Liver (tissue), 8 donors: ENCODE measurements at regions not wholly inside any gene's neighbourhood (a gene's known extent, or its start where the extent isn't known, plus 50 kb on each side); places are given as distances from the start of the nearest gene placed in this dataset.

Source experiments
- DNase-seq: peaks from one replicate; pipeline ENCODE4 v3.0.0-alpha.2; 2017; ENCODE audit warnings: low spot score
- H3K27ac ChIP-seq, 2 donors: one replicate each; pipeline ENCODE4 v1.7.0; 2013; ENCODE audit warnings: inconsistent platforms in 2 of 2, low read length in 2 of 2, control low read depth in 1 of 2, low read depth in 1 of 2, mild to moderate bottlenecking in 1 of 2
- H3K27me3 ChIP-seq, 4 donors: one replicate each; pipeline versions ENCODE4 v1.6.1 to v1.7.0; 2013; ENCODE audit warnings: low read length in 3 of 4, inconsistent platforms in 1 of 4, mild to moderate bottlenecking in 1 of 4, moderate library complexity in 1 of 4; ENCODE audit not compliant: control insufficient read depth in 4 of 4, insufficient read depth in 4 of 4
- H3K36me3 ChIP-seq, 4 donors: one replicate each; pipeline versions ENCODE4 v1.6.1 to v1.7.0; 2013; ENCODE audit warnings: low read length in 3 of 4, mild to moderate bottlenecking in 3 of 4, low read depth in 1 of 4, moderate library complexity in 1 of 4; ENCODE audit not compliant: control insufficient read depth in 4 of 4, insufficient read depth in 3 of 4
- H3K4me1 ChIP-seq, 4 donors: one replicate each; pipeline versions ENCODE4 v1.6.1 to v1.7.0; 2013; ENCODE audit warnings: low read length in 3 of 4, mild to moderate bottlenecking in 3 of 4, moderate library complexity in 1 of 4; ENCODE audit not compliant: control insufficient read depth in 4 of 4, insufficient read depth in 4 of 4
- H3K4me3 ChIP-seq, 3 donors: one replicate each; pipeline versions ENCODE4 v1.6.1 to v1.7.0; 2013; ENCODE audit warnings: low read length in 3 of 3, control low read depth in 1 of 3, low read depth in 1 of 3, mild to moderate bottlenecking in 1 of 3
- H3K9ac ChIP-seq, 2 donors: one replicate each; pipeline ENCODE4 v1.7.0; 2013; ENCODE audit warnings: low read length in 2 of 2, mild to moderate bottlenecking in 2 of 2, moderate library complexity in 2 of 2, control low read depth in 1 of 2, low read depth in 1 of 2
- H3K9me3 ChIP-seq, 4 donors: one replicate each; pipeline versions ENCODE4 v1.6.1 to v1.7.0; 2013; ENCODE audit warnings: low read length in 3 of 4; ENCODE audit not compliant: control insufficient read depth in 4 of 4
- FOXA1 ChIP-seq: IDR thresholded peaks from 2 replicates; pipeline ENCODE4 v1.6.1; 2016; ENCODE audit warnings: antibody characterized with exemption
- FOXA2 ChIP-seq: IDR thresholded peaks from 2 replicates; pipeline ENCODE4 v1.6.1; 2016; ENCODE audit warnings: antibody characterized with exemption
- GABPA ChIP-seq, 2 donors: IDR thresholded peaks in 1 of 2; conservative IDR thresholded peaks in 1 of 2; 2 replicates each; pipeline ENCODE4 v1.6.1; 2016; ENCODE audit warnings: antibody characterized with exemption in 2 of 2, mild to moderate bottlenecking in 1 of 2, moderate library complexity in 1 of 2
- HNF4A ChIP-seq, 2 donors: conservative IDR thresholded peaks; 2 replicates each; pipeline ENCODE4 v1.6.1; 2016; ENCODE audit warnings: antibody characterized with exemption in 2 of 2, mild to moderate bottlenecking in 2 of 2
- HNF4G ChIP-seq: IDR thresholded peaks from 2 replicates; pipeline ENCODE4 v1.6.1; 2016; ENCODE audit warnings: antibody characterized with exemption
- JUND ChIP-seq, 2 donors: IDR thresholded peaks; 2 replicates each; pipeline ENCODE4 v1.6.1; 2016; ENCODE audit warnings: antibody characterized with exemption in 2 of 2
- NR2F2 ChIP-seq: IDR thresholded peaks from 2 replicates; pipeline ENCODE4 v1.6.1; 2016; ENCODE audit warnings: antibody characterized with exemption
- RAD21 ChIP-seq, 2 donors: IDR thresholded peaks; 2 replicates each; pipeline ENCODE4 v1.6.1; 2016; ENCODE audit warnings: antibody characterized with exemption in 2 of 2, mild to moderate bottlenecking in 2 of 2
- RXRA ChIP-seq, 2 donors: IDR thresholded peaks; 2 replicates each; pipeline ENCODE4 v1.6.1; 2017 to 2018; ENCODE audit warnings: antibody characterized with exemption in 2 of 2, mild to moderate bottlenecking in 1 of 2
- TAF1 ChIP-seq: conservative IDR thresholded peaks from 2 replicates; pipeline ENCODE4 v1.6.1; 2016; ENCODE audit warnings: antibody characterized with exemption, mild to moderate bottlenecking
- YY1 ChIP-seq: IDR thresholded peaks from 2 replicates; pipeline ENCODE4 v1.6.1; 2016; ENCODE audit warnings: antibody characterized with exemption, mild to moderate bottlenecking
- whole genome bisulfite sequencing: extraction: QIAGEN DNeasy Blood & Tissue Kit; methylation state at CpG from one replicate; pipeline ENCODE4 v1.1.7; 2013; 5-methylcytosine and 5-hydroxymethylcytosine counted together
- TF ChIP-seq, protein P1 (sequence below): fragments of 150-350 bp; IDR thresholded peaks from 2 replicates; pipeline ENCODE4 v1.5.1; 2017; ENCODE audit warnings: improper control_type of control experiment, low read depth, low read length; ENCODE audit not compliant: missing input control
- TF ChIP-seq, protein P2 (sequence below): IDR thresholded peaks from 2 replicates; pipeline ENCODE4 v1.6.1; 2016; ENCODE audit warnings: antibody characterized with exemption
- TF ChIP-seq, protein P3 (sequence below): IDR thresholded peaks from 2 replicates; pipeline ENCODE4 v1.6.1; 2016; ENCODE audit warnings: antibody characterized with exemption, mild to moderate bottlenecking
- TF ChIP-seq, protein P4 (sequence below): IDR thresholded peaks from 2 replicates; pipeline ENCODE4 v1.6.1; 2016; ENCODE audit warnings: antibody characterized with exemption
- donor health status: healthy.
- donor health status: healthy.
- donor health status: healthy.
- donor health status: healthy.
- donor health status: healthy.

DNA sequence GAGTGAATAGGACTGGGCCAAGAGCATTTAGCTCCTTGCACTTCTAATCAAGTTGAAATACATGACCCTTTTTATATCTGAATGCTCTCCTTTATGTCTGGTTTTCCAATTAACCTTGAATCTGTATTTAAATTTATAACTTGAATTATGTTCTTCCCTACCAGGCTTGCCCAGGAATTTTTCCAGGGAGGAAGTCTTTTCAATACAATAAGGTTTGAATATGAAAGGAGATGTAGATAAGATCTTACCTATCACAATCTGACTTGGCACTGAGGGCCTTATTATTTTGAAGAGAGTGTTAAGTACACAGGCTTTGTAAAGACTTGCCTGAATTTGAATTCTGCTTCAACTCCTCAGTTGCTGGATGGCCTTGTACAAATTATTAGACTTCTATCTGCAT, 555.7 kb downstream of the PCDH7 start:
- H3K4me1 ChIP-seq = no peaks in the 10 kb centered on the region
- no peaks in the 10 kb centered on the region for H3K9me3 ChIP-seq
- H3K27ac ChIP-seq = no peak overlapping the region
- no peaks in the 10 kb centered on the region for H3K27me3 ChIP-seq
- no peak overlapping the region for H3K4me3 ChIP-seq
- no peak overlapping the region for H3K9ac ChIP-seq
- TF ChIP-seq NR2F2 (no peak), FOXA1 (no peak), YY1 (no peak), HNF4G (no peak), RAD21 (IDR thresholded peaks at IDR 0.05) (no peak), JUND (IDR thresholded peaks at IDR 0.05) (no peak), RXRA (IDR thresholded peaks at IDR 0.05) (no peak), FOXA2 (no peak), GABPA (IDR thresholded peaks at IDR 0.05 in 1 of 2, conservative IDR thresholded peaks at IDR 0.05 in 1 of 2) (no peak), TAF1 (no peak)
- TF ChIP-seq, protein P1, sequence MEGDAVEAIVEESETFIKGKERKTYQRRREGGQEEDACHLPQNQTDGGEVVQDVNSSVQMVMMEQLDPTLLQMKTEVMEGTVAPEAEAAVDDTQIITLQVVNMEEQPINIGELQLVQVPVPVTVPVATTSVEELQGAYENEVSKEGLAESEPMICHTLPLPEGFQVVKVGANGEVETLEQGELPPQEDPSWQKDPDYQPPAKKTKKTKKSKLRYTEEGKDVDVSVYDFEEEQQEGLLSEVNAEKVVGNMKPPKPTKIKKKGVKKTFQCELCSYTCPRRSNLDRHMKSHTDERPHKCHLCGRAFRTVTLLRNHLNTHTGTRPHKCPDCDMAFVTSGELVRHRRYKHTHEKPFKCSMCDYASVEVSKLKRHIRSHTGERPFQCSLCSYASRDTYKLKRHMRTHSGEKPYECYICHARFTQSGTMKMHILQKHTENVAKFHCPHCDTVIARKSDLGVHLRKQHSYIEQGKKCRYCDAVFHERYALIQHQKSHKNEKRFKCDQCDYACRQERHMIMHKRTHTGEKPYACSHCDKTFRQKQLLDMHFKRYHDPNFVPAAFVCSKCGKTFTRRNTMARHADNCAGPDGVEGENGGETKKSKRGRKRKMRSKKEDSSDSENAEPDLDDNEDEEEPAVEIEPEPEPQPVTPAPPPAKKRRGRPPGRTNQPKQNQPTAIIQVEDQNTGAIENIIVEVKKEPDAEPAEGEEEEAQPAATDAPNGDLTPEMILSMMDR = no peak
- no peaks in the 10 kb centered on the region for H3K36me3 ChIP-seq
- no peak for DNase-seq

DNA sequence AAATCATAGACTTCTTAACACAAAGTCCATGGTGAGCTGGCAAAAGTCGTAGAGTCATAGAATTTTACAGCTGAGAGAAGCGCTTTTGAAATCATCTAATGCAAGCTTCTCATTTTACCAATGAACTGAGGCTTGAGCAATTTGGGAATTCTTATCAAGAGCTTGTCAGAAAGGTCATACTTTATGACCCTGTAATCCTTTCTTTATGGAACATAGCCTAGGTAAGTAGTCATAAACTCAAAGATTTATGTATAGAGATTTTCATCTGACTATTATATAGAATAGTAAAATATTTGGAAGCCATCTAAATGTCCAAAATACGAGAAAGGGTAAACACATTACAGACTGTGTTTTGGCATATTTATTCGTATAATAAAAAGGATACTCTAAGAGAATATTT, 563.5 kb downstream of the PCDH7 start:
- no peak for DNase-seq
- H3K9ac ChIP-seq = no peak overlapping the region
- H3K36me3 ChIP-seq = no peaks in the 10 kb centered on the region
- no peak overlapping the region for H3K4me3 ChIP-seq
- 59% methylated on average over 4 of the region's 4 CpGs for WGBS
- H3K9me3 ChIP-seq = peaks cover 0 to 3% (median 0%) of the 10 kb centered on the region in 4 donors
- no peaks in the 10 kb centered on the region for H3K4me1 ChIP-seq
- no peaks in the 10 kb centered on the region for H3K27me3 ChIP-seq
- TF ChIP-seq, protein P2, sequence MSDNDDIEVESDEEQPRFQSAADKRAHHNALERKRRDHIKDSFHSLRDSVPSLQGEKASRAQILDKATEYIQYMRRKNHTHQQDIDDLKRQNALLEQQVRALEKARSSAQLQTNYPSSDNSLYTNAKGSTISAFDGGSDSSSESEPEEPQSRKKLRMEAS = no peak
- H3K27ac ChIP-seq = no peak overlapping the region

DNA sequence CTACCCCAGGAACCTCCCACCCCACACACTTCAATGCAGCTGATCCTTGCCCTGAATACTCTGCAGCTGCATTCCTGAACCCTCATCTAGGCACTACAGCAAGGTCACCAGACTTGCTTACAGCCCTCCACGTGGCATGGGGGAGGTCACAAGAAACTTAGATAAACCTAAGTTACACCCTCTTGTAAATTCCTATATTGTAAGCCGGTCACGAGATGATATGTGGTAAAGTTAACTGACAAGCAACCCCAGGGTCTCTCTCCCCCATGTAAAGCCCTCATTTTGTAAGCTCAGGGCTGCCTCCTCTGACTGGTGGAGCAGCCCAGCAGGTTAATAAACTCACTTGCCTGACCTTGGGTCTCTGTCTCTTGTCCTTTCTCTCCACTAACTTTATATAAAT, 570.7 kb downstream of the PCDH7 start:
- Histone ChIP-seq H3K9me3 (no peaks in the 10 kb centered on the region), H3K27me3 (no peaks in the 10 kb centered on the region), H3K9ac (no peak overlapping the region), H3K36me3 (no peaks in the 10 kb centered on the region), H3K4me3 (no peak overlapping the region), H3K27ac (no peak overlapping the region), H3K4me1 (no peaks in the 10 kb centered on the region)
- no peak for DNase-seq
- TF ChIP-seq, protein P3, sequence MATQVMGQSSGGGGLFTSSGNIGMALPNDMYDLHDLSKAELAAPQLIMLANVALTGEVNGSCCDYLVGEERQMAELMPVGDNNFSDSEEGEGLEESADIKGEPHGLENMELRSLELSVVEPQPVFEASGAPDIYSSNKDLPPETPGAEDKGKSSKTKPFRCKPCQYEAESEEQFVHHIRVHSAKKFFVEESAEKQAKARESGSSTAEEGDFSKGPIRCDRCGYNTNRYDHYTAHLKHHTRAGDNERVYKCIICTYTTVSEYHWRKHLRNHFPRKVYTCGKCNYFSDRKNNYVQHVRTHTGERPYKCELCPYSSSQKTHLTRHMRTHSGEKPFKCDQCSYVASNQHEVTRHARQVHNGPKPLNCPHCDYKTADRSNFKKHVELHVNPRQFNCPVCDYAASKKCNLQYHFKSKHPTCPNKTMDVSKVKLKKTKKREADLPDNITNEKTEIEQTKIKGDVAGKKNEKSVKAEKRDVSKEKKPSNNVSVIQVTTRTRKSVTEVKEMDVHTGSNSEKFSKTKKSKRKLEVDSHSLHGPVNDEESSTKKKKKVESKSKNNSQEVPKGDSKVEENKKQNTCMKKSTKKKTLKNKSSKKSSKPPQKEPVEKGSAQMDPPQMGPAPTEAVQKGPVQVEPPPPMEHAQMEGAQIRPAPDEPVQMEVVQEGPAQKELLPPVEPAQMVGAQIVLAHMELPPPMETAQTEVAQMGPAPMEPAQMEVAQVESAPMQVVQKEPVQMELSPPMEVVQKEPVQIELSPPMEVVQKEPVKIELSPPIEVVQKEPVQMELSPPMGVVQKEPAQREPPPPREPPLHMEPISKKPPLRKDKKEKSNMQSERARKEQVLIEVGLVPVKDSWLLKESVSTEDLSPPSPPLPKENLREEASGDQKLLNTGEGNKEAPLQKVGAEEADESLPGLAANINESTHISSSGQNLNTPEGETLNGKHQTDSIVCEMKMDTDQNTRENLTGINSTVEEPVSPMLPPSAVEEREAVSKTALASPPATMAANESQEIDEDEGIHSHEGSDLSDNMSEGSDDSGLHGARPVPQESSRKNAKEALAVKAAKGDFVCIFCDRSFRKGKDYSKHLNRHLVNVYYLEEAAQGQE = no peak
- TF ChIP-seq FOXA1 = no peak
- TF ChIP-seq JUND (IDR thresholded peaks at IDR 0.05) = no peak
- TF ChIP-seq, protein P2 = no peak
- no peak for TF ChIP-seq HNF4A (conservative IDR thresholded peaks at IDR 0.05)
- TF ChIP-seq, protein P4, sequence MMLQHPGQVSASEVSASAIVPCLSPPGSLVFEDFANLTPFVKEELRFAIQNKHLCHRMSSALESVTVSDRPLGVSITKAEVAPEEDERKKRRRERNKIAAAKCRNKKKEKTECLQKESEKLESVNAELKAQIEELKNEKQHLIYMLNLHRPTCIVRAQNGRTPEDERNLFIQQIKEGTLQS = no peak
- TF ChIP-seq RAD21 (IDR thresholded peaks at IDR 0.05) = no peak
- no peak for TF ChIP-seq YY1
- no peak for TF ChIP-seq TAF1
- TF ChIP-seq GABPA (IDR thresholded peaks at IDR 0.05 in 1 of 2, conservative IDR thresholded peaks at IDR 0.05 in 1 of 2) = no peak
- no peak for TF ChIP-seq NR2F2
- 31% methylated on average over 3 of the region's 3 CpGs for WGBS
